RPMI7951 (cell line): ENCODE measurements at regions not wholly inside any gene's neighbourhood (a gene's known extent, or its start where the extent isn't known, plus 50 kb on each side); places are given as distances from the start of the nearest gene placed in this dataset.

Experiments used
- DNase-seq: peaks from one replicate; pipeline ENCODE4 v3.0.0-alpha.2; 2012; ENCODE audit warnings: low read depth

DNA sequence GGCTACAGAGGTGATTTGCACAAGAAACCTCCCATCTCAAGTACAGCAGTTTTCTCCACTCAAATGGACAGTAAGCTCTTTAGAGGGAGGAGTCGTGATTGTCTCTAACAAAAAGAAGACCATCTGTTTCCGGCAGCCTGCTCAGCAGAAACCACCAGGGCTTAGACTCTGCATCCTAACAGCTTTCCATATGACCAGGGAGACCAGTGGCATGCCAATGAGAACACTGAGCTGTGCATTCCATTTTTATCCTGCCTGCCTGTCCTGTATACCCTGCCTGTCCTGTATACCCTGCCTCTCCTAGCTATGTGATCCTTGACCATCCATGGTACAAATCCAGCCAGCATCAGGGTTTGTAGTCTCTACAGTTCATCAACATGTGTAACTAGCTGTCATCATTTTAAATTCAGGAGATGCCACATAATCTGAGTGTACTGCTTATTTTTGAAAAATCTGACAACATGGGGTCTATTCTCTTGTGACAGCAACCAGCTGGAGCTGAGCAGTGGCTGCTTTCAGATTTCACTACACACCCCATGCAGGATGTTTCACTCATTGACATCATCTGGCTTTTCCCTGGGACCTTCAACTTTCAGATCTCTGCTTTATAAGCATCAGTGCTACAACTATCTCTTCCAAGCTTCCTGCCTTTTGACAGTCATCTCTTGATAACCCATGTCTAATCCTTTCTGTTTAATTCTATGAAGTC, 50.5 kb upstream of the POU2AF2 start:
- DNase-seq = no peak

DNA sequence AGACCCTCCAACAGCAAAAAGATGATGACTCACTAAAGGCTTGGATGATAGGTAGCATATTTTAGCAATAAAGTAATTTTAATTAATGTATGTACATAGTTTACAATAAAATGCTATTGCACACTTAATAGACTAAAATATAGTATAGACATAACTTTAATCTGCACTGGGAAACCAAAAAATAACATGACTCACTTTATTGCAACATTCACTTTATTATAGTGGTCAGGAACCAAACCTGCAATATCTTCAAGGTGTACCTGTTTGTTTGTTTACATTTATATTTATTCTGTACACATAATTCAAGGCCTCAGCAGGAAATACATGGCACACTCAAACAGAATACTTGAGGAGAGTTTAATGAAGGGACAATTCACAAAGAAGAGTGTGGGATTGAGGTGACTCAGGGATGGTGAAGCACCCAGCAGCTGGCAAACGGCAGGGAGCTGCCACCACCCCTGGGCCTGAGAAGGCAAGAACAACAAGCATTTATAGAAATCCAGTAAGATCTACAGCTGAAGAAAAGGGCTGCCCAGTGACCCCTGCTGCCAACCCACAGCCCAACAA, 51.5 kb upstream of the POU2AF2 start:
- no peak for DNase-seq

- DNase-seq = no peak
These were observed 56.1 kb upstream of the POU2AF2 start for GRCh38 chr11:111189466-111189865.

- DNase-seq = no peak
These were observed 59.1 kb upstream of the POU2AF2 start for GRCh38 chr11:111186308-111186915.

- DNase-seq = no peak
These were observed 60.3 kb upstream of the POU2AF2 start for GRCh38 chr11:111185266-111185665.

- DNase-seq = no peak
These were observed 61.8 kb upstream of the POU2AF2 start for GRCh38 chr11:111183706-111184105.

- no peak for DNase-seq
These were observed 66.2 kb upstream of the POU2AF2 start for GRCh38 chr11:111179184-111179910.

GRCh38 chr11:111177037-111177871, 68.3 kb upstream of the POU2AF2 start:
- DNase-seq = no peak

DNA sequence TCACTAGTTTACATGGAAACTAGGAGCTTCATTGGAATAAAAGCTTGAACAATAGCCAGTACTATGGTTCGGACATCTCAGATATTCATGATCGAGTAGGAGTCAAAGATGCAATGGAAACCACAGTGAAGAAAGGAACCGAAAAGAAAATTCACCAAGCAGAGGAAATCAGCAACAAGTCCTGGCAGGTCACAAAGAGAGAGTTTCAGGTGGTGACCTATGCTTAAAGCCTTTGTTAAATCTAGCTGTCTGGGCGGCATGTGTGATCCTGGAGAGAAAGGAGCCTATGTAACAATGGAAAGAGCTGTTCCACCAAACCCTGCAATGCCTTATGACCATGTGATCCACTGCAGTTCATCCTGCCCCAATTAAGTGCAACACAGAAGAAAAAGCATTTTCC, 68.9 kb upstream of the POU2AF2 start:
- no peak for DNase-seq

DNA sequence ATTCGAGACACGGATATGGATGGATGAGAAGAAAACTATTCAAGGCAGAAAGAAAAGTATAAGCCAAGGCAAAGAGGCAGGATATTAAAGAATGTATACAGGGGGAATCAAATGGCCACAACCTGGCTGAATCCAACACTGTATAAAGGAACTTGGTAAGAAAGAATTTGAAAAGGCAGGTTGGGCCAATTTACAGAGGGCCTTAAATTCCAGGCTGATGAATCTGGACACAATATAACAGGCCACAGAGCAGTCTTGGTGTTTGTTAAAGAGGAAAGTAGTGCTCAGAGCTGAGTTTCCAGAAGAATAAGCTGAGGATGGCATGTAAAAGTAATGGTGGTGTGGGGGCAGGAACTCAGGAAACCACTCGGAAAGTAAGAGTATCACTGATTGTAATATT, 72.3 kb upstream of the POU2AF2 start:
- DNase-seq = no peak

- no peak for DNase-seq
These were observed 73.1 kb upstream of the POU2AF2 start for GRCh38 chr11:111172321-111172862.

DNA sequence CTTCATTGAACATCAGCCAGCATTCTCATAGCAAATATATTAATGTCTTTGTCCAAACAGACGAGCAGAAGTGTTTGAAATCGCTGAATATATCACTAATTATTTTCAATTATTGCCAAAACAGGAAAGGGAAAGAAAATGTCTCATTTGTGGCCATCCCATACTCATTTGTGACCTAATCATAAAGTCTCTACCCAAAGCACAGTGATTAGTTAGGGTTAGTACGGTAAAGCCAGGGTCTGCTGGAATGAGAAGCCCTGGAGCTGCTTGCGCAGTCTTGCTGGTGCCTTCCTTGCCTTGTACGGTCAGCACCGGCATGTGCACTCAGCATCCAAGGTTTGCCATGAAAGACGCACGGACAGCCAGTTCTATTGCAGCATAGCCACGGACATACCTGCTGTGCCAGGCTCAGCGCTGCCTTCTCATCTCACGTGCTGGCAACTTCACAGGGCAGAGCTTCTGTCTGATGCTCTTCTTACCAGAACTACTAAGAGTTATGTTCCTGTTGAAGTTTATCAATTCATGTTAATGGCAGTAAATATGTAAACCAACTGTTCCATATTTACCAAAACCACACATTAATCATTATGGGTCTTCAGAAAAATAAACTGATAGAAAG, 74.7 kb upstream of the POU2AF2 start:
- DNase-seq = no peak

DNA sequence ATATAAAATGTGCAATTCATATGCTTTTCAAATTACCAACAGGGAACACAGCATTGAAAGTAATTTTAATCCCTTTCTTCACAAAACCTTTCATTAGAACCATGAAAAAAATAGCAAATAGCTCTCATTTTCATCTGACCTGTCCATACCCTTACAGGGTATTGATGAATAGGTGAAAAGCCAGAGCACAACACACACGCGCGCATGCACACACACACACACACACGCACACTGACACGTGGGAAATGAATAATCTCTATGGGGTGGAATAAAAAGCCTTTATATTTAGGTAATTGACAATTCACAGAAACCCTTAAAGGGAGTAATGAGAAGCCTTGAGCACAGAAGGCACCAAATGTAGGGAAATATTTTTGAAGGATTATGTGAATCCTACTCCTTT, 76.2 kb upstream of the POU2AF2 start:
- DNase-seq = no peak

DNA sequence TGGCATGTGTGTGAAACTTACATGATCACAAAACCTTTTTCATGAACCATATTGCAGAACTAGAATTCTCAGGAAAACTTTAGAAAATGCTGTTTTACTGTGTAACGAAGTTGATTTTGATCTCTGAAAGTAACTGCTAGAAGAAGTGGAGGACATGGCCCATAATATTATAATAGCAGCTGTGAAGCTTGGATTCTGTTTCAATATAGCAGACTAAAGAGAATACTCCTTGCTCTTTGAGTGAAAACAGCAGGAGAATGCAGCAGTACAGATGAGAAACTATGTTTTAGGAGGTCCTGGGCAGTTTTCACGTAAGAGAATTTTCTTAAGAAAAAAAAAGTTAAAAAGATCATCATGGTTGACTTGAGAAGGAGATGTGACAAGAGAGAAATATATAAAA, 76.7 kb upstream of the POU2AF2 start:
- no peak for DNase-seq

- no peak for DNase-seq
These were observed 77.9 kb upstream of the POU2AF2 start for GRCh38 chr11:111167666-111168065.

GRCh38 chr11:111166598-111166997, 78.9 kb upstream of the POU2AF2 start:
- no peak for DNase-seq

DNA sequence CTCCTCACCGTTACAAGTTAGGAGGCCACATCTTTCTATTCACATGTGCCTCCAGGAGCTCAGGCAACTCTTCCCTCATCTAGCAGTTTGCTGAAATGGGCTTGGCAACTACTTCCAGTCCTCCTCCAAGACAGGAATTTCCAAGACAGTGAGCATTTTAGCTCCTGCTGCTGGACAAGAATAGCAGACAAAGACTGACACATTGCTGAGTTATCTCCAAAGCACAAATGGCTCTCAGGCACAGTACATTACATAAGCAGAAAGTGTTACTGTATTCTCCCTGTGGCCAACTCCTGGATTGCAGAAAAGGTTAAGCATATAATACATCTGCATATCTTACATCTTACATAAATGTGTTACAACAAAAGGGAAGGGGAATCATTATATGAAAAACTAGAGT, 83.2 kb upstream of the POU2AF2 start:
- no peak for DNase-seq

DNA sequence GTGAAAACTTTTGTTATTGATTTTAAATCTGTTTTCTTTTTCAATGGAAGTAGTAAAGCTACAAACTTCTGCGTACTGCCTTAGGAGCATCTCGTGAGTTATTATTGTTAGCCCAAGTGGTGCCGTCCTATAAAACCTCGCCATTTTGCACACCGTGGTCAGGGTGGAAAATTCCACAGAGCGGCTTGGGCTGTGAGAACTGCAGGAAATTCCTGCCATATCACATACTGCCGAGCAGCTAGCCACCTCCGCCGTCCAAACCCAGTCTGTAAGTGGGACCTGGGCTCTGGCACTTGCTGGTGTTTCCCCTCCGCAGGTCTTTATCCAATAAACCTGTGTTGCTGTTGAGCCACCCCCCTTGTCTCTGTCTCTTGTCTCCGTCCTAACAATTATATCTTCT, 88.0 kb upstream of the POU2AF2 start:
- DNase-seq = no peak

- no peak for DNase-seq
These were observed 90.5 kb upstream of the POU2AF2 start for GRCh38 chr11:111155021-111155420.

DNA sequence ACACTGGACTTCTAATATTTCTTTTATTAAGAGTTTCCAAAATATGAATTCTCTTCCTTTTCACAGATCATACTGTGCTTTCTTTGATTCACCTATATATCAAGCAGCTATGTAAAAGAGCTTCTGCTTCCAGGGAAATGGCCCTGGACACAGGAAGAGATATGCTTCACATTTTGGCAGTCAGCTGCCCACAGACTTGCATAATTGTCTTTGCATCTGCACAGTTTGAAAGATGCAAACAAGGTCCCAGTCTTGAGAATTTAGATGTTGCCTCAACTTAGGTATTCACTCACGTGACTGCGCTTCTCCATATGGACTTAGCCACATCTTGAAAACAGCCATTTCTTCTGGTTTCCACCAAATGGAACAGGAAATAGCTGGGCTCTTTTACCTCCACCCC, 92.3 kb upstream of the POU2AF2 start:
- DNase-seq = no peak

DNA sequence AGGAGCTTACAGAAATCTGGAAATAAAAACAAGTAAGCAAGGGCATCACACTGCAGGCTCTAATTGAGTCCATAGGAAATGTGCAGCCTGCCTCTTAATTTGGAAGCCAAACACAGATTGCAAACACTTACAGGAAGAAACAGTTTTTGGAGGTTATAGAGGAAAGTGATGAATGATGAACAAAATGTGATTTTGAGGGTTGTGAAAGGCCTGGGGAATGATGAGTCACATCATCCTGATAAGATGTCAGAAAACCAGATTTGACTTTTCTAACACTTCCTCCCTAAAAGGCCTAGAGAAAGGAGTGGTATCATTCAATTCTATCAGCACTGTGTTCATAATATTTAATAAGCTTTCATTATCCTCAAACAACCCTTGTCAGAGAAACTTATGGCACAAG, 96.6 kb upstream of the POU2AF2 start:
- no peak for DNase-seq
